SK-N-SH (cell line): ENCODE measurements at regions not wholly inside any gene's neighbourhood (a gene's known extent, or its start where the extent isn't known, plus 50 kb on each side); places are given as distances from the start of the nearest gene placed in this dataset.
"Not testable (repeated sequence)": the region's sequence is repeated elsewhere in the genome, so short reads cannot be mapped to it uniquely, and the experiment has no call there.

Experiments used
- EP300 ChIP-seq, 2 experiments: IDR thresholded peaks; 2 replicates each; pipeline versions ENCODE4 v1.4.0 to v1.6.1; 2012; ENCODE audit warnings: borderline replicate concordance in 1 of 2, low read depth in 1 of 2, low read length in 1 of 2
- FOXJ3 ChIP-seq: sonication (generic); formaldehyde crosslinking; IDR thresholded peaks from 2 replicates; pipeline ENCODE4 v1.5.1; 2020; ENCODE audit warnings: mild to moderate bottlenecking, missing genetic modification reagents
- RFX5 ChIP-seq: IDR thresholded peaks from 2 replicates; pipeline ENCODE4 v1.6.1; 2012; ENCODE audit warnings: mild to moderate bottlenecking, improper control_type of control experiment, low read length
- SIN3A ChIP-seq: IDR thresholded peaks from 2 replicates; pipeline ENCODE4 v1.6.1; 2012; ENCODE audit warnings: low read depth, mild to moderate bottlenecking, low read length, moderate library complexity, borderline replicate concordance
- TEAD4 ChIP-seq: IDR thresholded peaks from 2 replicates; pipeline ENCODE4 v1.4.0; 2012; ENCODE audit warnings: mild to moderate bottlenecking, borderline replicate concordance; ENCODE audit not compliant: insufficient read depth
- TF ChIP-seq, protein P1 (sequence below): fragments of 200-600 bp; sonication (generic); IDR thresholded peaks from 2 replicates; pipeline ENCODE4 v1.6.1; 2017; ENCODE audit warnings: antibody characterized with exemption, mild to moderate bottlenecking, moderate library complexity
- TF ChIP-seq, protein P2 (sequence below): IDR thresholded peaks from 2 replicates; pipeline ENCODE4; 2012

DNA sequence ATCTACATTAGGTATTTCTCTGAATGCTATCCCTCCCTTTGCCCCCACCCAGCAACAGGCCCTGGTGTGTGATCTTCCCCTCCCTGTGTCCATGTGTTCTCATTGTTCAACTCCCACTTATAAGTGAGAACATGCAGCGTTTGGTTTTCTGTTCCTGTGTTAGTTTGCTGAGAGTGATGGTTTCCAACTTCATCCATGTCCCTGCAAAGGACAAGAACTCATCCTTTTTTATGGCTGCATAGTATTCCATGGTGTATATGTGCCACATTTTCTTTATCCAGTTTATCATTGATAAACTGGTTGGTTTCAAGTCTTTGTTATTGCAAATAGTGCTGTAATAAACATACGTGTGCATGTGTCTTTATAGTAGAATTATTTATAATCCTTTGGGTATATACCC is 55.5 kb upstream of the RASA1 start:
- TF ChIP-seq, protein P1, sequence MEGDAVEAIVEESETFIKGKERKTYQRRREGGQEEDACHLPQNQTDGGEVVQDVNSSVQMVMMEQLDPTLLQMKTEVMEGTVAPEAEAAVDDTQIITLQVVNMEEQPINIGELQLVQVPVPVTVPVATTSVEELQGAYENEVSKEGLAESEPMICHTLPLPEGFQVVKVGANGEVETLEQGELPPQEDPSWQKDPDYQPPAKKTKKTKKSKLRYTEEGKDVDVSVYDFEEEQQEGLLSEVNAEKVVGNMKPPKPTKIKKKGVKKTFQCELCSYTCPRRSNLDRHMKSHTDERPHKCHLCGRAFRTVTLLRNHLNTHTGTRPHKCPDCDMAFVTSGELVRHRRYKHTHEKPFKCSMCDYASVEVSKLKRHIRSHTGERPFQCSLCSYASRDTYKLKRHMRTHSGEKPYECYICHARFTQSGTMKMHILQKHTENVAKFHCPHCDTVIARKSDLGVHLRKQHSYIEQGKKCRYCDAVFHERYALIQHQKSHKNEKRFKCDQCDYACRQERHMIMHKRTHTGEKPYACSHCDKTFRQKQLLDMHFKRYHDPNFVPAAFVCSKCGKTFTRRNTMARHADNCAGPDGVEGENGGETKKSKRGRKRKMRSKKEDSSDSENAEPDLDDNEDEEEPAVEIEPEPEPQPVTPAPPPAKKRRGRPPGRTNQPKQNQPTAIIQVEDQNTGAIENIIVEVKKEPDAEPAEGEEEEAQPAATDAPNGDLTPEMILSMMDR: not testable (repeated sequence)
- not testable (repeated sequence) for TF ChIP-seq FOXJ3 (CRISPR knock-in tag); SIN3A; EP300 (IDR thresholded peaks at IDR 0.05; ENCODE audit: borderline replicate concordance in 1 of 2, low read depth in 1 of 2, low read length in 1 of 2); RFX5; TEAD4
- TF ChIP-seq, protein P2, sequence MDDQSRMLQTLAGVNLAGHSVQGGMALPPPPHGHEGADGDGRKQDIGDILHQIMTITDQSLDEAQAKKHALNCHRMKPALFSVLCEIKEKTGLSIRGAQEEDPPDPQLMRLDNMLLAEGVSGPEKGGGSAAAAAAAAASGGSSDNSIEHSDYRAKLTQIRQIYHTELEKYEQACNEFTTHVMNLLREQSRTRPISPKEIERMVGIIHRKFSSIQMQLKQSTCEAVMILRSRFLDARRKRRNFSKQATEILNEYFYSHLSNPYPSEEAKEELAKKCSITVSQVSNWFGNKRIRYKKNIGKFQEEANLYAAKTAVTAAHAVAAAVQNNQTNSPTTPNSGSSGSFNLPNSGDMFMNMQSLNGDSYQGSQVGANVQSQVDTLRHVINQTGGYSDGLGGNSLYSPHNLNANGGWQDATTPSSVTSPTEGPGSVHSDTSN: not testable (repeated sequence)
